Esophagus squamous epithelium (tissue), 4 donors: ENCODE measurements at regions not wholly inside any gene's neighbourhood (a gene's known extent, or its start where the extent isn't known, plus 50 kb on each side); places are given as distances from the start of the nearest gene placed in this dataset.

Experiments used
- CTCF ChIP-seq, 6 experiments: fragments of 450-650 bp in 4 of 6; fragments of 200-600 bp in 2 of 6; sonication (generic) in 2 of 6; IDR thresholded peaks; one replicate each; pipeline ENCODE4 v1.5.1; 2016 to 2019; ENCODE audit warnings: antibody characterized with exemption in 6 of 6, mild to moderate bottlenecking in 4 of 6, moderate library complexity in 4 of 6
- POLR2A ChIP-seq, 4 donors: fragments of 450-650 bp; IDR thresholded peaks; one replicate each; pipeline ENCODE4 v1.6.1; 2017; ENCODE audit warnings: antibody characterized with exemption in 4 of 4, mild to moderate bottlenecking in 4 of 4, moderate library complexity in 3 of 4

GRCh38 chr3:10700821-10701220 lies 115.2 kb upstream of the SLC6A11 start:
- TF ChIP-seq CTCF (IDR thresholded peaks at IDR 0.05) (no peak), POLR2A (IDR thresholded peaks at IDR 0.05) (no peak)
